Smooth muscle cell (in vitro differentiated cells): ENCODE measurements at regions not wholly inside any gene's neighbourhood (a gene's known extent, or its start where the extent isn't known, plus 50 kb on each side); places are given as distances from the start of the nearest gene placed in this dataset.

Experiments
- DNase-seq: peaks from one replicate; lab custom pipeline; 2025; ENCODE audit not compliant: unreplicated experiment; lab: John Stamatoyannopoulos, UW
- H2AFZ ChIP-seq: fragments of 200-600 bp; sonication (generic); 2 replicates; pipeline ENCODE4 v1.6.0; 2016; ENCODE audit warnings: antibody characterized with exemption, low read depth, mild to moderate bottlenecking
- H3F3A ChIP-seq: fragments of 200-600 bp; sonication (generic); 2 replicates; pipeline ENCODE4 v1.6.0; 2017; ENCODE audit warnings: antibody characterized with exemption, low read depth
- H3K27ac ChIP-seq: fragments of 200-600 bp; sonication (generic); 2 replicates; pipeline ENCODE4 v1.5.1; 2016; ENCODE audit warnings: low read depth, mild to moderate bottlenecking
- H3K27me3 ChIP-seq: fragments of 200-600 bp; sonication (generic); 2 replicates; pipeline ENCODE4 v1.6.1; 2016; ENCODE audit warnings: low read depth, mild to moderate bottlenecking
- H3K36me3 ChIP-seq: fragments of 200-600 bp; sonication (generic); 2 replicates; pipeline ENCODE4 v1.5.1; 2016; ENCODE audit warnings: low read depth
- H3K4me1 ChIP-seq: fragments of 200-600 bp; sonication (generic); 2 replicates; pipeline ENCODE4 v1.5.1; 2016; ENCODE audit warnings: low read depth
- H3K4me2 ChIP-seq: fragments of 200-600 bp; sonication (generic); 2 replicates; pipeline ENCODE4 v1.6.0; 2016; ENCODE audit warnings: mild to moderate bottlenecking
- H3K4me3 ChIP-seq: fragments of 200-600 bp; sonication (generic); 2 replicates; pipeline ENCODE4 v1.5.1; 2016; ENCODE audit warnings: mild to moderate bottlenecking
- H3K79me2 ChIP-seq: fragments of 200-600 bp; sonication (generic); 2 replicates; pipeline ENCODE4 v1.6.0; 2016; ENCODE audit warnings: low read depth, mild to moderate bottlenecking
- H3K9ac ChIP-seq: fragments of 200-600 bp; sonication (generic); 2 replicates; pipeline ENCODE4 v1.6.0; 2016; ENCODE audit warnings: low read depth
- H3K9me3 ChIP-seq: fragments of 200-600 bp; sonication (generic); replicated peaks from 2 replicates; pipeline ENCODE4 v1.5.1; 2016; ENCODE audit warnings: low read depth
- H4K20me1 ChIP-seq: fragments of 200-600 bp; sonication (generic); 2 replicates; pipeline ENCODE4 v1.6.0; 2016; ENCODE audit warnings: low read depth
- WGBS: methylation state at CpG from one replicate; pipeline ENCODE4 v1.1.7; 2016; ENCODE audit warnings: low lambda C conversion rate; 5-methylcytosine and 5-hydroxymethylcytosine counted together
- TF ChIP-seq, protein P1 (sequence below): fragments of 200-600 bp; sonication (generic); IDR thresholded peaks from 2 replicates; pipeline ENCODE4 v1.5.1; 2017; ENCODE audit warnings: borderline replicate concordance, mild to moderate bottlenecking, antibody characterized with exemption; ENCODE audit not compliant: insufficient read depth, poor library complexity, severe bottlenecking

DNA sequence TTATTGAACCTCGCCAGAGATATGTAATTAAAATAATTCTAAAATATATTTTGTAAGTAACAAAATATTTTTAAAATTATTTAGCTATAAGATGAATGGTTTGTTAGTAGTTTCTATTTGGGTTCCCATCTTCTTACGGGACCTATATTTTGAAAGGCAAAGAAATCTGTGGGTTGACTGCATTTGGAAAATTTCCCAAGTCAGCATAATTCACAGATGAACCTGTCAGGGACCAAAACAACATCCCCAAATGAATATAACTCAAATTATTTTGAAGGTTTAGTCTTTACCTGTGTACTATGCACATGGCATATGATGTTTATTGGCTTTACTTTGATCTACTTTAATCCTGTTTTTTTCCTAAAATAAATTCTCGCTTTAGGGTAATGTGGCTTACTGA lies 607.4 kb upstream of the JAG1 start:
- Histone ChIP-seq H3K27ac (no peak overlapping the region), H3K4me2 (no peak overlapping the region), H3K79me2 (no peaks in the 10 kb centered on the region), H3K4me1 (no peaks in the 10 kb centered on the region), H3K4me3 (no peak overlapping the region), H3K9ac (no peak overlapping the region), H3K36me3 (no peaks in the 10 kb centered on the region), H3K27me3 (no peaks in the 10 kb centered on the region), H3K9me3 (no peaks in the 10 kb centered on the region), H4K20me1 (no peaks in the 10 kb centered on the region), H2AFZ (no peak overlapping the region), H3F3A (no peaks in the 10 kb centered on the region)
- TF ChIP-seq, protein P1, sequence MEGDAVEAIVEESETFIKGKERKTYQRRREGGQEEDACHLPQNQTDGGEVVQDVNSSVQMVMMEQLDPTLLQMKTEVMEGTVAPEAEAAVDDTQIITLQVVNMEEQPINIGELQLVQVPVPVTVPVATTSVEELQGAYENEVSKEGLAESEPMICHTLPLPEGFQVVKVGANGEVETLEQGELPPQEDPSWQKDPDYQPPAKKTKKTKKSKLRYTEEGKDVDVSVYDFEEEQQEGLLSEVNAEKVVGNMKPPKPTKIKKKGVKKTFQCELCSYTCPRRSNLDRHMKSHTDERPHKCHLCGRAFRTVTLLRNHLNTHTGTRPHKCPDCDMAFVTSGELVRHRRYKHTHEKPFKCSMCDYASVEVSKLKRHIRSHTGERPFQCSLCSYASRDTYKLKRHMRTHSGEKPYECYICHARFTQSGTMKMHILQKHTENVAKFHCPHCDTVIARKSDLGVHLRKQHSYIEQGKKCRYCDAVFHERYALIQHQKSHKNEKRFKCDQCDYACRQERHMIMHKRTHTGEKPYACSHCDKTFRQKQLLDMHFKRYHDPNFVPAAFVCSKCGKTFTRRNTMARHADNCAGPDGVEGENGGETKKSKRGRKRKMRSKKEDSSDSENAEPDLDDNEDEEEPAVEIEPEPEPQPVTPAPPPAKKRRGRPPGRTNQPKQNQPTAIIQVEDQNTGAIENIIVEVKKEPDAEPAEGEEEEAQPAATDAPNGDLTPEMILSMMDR, result no peak
- WGBS, result 96% methylated on average over 3 of the region's 3 CpGs
- no peak for DNase-seq

DNA sequence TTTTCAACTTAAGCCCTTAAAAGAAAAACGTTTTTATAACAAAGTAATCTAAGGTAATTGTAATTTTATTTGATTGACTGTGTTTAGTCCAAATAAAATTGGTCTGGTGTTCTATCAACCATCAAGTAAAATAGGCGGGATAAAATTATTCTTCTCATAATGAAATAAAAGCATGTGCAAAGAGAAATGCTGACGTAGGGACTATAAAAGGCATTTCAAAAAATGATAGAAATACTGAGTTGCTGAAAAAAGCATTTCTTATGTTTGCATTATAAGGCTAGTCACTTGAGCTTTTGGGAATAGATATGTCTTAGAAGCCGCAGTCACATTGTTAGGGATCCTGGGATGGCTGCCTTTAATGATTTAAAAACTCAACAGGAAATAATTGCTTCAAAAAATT lies 608.0 kb upstream of the JAG1 start:
- Histone ChIP-seq H3K27me3 (no peaks in the 10 kb centered on the region), H3K9ac (no peak overlapping the region), H3K4me1 (no peaks in the 10 kb centered on the region), H2AFZ (no peak overlapping the region), H3F3A (peaks cover 2% of the 10 kb centered on the region), H3K4me2 (no peak overlapping the region), H3K27ac (no peak overlapping the region), H3K4me3 (no peak overlapping the region), H3K9me3 (no peaks in the 10 kb centered on the region), H4K20me1 (no peaks in the 10 kb centered on the region), H3K79me2 (no peaks in the 10 kb centered on the region), H3K36me3 (no peaks in the 10 kb centered on the region)
- TF ChIP-seq, protein P1, result no peak
- DNase-seq, result no peak
- 87% methylated on average over 4 of the region's 4 CpGs for WGBS

DNA sequence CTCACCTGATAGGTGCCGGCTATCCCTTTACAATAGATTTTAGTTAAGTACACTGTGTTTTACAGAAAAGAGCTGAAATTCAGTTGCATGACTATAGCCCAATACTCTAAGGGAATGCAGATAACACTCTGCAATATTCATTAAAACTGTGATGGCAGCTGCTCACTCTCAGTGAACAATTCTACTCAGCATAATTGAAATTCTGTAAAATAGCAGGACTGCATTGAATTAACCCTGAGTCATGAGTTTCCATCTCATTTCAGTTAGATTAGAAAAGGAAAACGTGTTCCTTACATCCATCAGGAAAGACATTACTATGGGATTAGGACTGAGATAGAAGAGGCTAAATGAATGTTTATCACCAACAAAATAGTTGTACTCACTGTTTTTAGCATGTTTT lies 613.3 kb upstream of the JAG1 start:
- WGBS, result 57% methylated on average over 2 of the region's 2 CpGs

DNA sequence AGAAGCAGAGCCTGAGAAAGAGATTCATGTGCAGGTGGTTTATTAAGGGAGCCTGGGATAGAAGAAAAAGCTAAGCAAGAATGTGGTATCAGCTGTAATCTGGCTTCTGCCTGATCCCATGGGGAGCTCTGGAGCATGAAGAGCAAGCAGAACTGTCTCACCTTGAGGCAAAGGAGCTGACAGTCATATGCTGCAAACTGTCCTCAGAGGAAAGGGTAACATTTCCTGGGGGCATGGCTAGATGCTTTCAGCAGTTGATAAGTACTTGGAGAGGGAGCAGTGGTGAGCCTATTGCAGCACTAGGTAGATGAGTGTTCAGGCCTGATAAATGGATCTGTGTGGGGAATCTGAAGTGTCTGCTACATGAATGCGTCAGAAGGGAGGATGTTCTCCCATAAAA lies 621.5 kb upstream of the BTBD3 start:
- Histone ChIP-seq H2AFZ (no peak overlapping the region), H3K4me1 (no peaks in the 10 kb centered on the region), H3K79me2 (no peaks in the 10 kb centered on the region), H3K4me2 (no peak overlapping the region), H3K4me3 (no peak overlapping the region), H3K36me3 (no peaks in the 10 kb centered on the region), H3F3A (no peaks in the 10 kb centered on the region), H3K9me3 (no peaks in the 10 kb centered on the region), H3K27me3 (no peaks in the 10 kb centered on the region), H4K20me1 (no peaks in the 10 kb centered on the region), H3K27ac (no peak overlapping the region), H3K9ac (no peak overlapping the region)
- TF ChIP-seq, protein P1, result no peak
- no peak for DNase-seq
- WGBS, result 90% methylated on average over 1 of the region's 1 CpG

More for the DNA sequence above, 613.3 kb upstream of the JAG1 start:
- DNase-seq, result no peak
- H4K20me1 ChIP-seq, result no peaks in the 10 kb centered on the region
- no peak overlapping the region for H3K4me3 ChIP-seq
- no peak overlapping the region for H2AFZ ChIP-seq
- no peaks in the 10 kb centered on the region for H3K27me3 ChIP-seq
- no peak overlapping the region for H3K4me2 ChIP-seq
- H3K27ac ChIP-seq, result no peak overlapping the region
- no peaks in the 10 kb centered on the region for H3K9me3 ChIP-seq
- peaks cover 5% of the 10 kb centered on the region for H3F3A ChIP-seq
- no peak overlapping the region for H3K9ac ChIP-seq
- H3K4me1 ChIP-seq, result no peaks in the 10 kb centered on the region
- no peaks in the 10 kb centered on the region for H3K79me2 ChIP-seq
- no peaks in the 10 kb centered on the region for H3K36me3 ChIP-seq
- TF ChIP-seq, protein P1, result no peak
